ENCODE measurements at regions not wholly inside any gene's neighbourhood (a gene's known extent, or its start where the extent isn't known, plus 50 kb on each side); places are given as distances from the start of the nearest gene placed in this dataset.

- DNase-seq (ENCODE audit: low spot score), result no peak
- in situ Hi-C loops (cut with MboI; ENCODE audit: low pct_unique_long_range_greater_than_20kb, low sequenced_read_pairs, unreplicated experiment), result loop anchor here (10.0 to 25.0 kb wide), 2 partner anchors 689 to 822 kb away; no protein-coding TSS in a partner anchor
- TF ChIP-seq, protein P1, sequence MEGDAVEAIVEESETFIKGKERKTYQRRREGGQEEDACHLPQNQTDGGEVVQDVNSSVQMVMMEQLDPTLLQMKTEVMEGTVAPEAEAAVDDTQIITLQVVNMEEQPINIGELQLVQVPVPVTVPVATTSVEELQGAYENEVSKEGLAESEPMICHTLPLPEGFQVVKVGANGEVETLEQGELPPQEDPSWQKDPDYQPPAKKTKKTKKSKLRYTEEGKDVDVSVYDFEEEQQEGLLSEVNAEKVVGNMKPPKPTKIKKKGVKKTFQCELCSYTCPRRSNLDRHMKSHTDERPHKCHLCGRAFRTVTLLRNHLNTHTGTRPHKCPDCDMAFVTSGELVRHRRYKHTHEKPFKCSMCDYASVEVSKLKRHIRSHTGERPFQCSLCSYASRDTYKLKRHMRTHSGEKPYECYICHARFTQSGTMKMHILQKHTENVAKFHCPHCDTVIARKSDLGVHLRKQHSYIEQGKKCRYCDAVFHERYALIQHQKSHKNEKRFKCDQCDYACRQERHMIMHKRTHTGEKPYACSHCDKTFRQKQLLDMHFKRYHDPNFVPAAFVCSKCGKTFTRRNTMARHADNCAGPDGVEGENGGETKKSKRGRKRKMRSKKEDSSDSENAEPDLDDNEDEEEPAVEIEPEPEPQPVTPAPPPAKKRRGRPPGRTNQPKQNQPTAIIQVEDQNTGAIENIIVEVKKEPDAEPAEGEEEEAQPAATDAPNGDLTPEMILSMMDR (IDR thresholded peaks at IDR 0.05; ENCODE audit: extremely low read depth, insufficient read depth, missing control alignments), result no peak
These were observed 92.6 kb upstream of the MVB12B start for GRCh38 chr9:126233913-126234525.

DNA sequence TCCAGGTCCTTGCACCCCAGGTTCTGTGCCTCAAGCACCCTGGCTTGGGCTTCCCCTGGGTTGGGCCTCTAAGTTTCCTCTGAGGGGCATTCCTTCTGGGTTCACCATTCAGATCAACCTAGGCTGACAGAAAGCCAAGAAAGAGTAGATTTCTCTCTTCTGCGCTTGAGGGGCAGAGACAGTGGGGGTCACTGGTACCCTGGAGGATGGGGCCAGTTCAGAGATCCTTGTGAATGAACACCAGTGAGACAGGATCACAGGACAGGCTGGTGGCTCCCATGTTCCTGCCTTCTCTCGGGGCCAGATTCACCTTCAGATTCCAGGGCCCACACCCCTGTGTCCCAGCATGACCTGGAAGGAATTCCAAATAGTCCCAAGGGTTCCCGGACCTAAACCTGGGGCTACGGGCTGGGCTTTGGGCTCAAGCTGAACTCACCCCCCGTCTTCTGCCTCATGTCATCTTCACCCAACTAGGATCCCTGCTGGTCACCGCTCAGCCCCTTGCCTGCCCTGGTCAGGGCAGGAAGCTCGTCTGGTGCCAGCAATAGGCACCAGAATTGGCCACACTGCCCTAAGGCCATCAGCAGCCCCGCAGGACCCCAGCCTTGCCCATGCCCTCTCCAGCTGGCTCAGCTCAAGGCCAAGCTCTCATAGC is 91.8 kb upstream of the MVB12B start:
- in situ Hi-C loops (cut with MboI; ENCODE audit: low pct_unique_long_range_greater_than_20kb, low sequenced_read_pairs, unreplicated experiment), result loop anchor here (10.0 to 25.0 kb wide), 2 partner anchors 690 to 823 kb away; no protein-coding TSS in a partner anchor
- TF ChIP-seq, protein P1 (IDR thresholded peaks at IDR 0.05; ENCODE audit: extremely low read depth, insufficient read depth, missing control alignments), result no peak
- no peak for DNase-seq (ENCODE audit: low spot score)

- TF ChIP-seq, protein P1 (IDR thresholded peaks at IDR 0.05; ENCODE audit: extremely low read depth, insufficient read depth, missing control alignments), result no peak
- DNase-seq (ENCODE audit: low spot score), result peak; percentile 3
- in situ Hi-C loops (cut with MboI; ENCODE audit: low pct_unique_long_range_greater_than_20kb, low sequenced_read_pairs, unreplicated experiment), result loop anchor here (10.0 to 25.0 kb wide), 2 partner anchors 691 to 823 kb away; no protein-coding TSS in a partner anchor
These were observed 91.0 kb upstream of the MVB12B start for GRCh38 chr9:126235336-126236243.

DNA sequence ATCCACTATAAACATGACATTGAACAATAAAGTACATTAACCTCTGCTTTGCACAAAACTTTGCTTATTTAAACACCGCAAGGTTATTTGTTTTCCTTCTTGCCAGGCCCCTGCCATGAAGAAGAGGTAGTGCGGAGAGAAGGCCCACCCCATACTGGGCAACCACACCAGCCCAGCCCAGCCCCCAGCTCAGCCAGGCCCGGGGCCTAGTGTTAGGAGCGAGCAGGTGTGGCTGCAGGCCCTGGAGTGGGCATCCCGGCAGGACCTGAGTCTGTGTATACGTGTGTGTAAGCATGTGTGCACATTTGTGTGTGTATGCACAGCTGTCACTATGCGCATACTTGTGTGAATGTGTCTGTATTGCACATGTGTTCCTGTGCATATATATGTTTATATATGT is 90.4 kb upstream of the MVB12B start:
- in situ Hi-C loops (cut with MboI; ENCODE audit: low pct_unique_long_range_greater_than_20kb, low sequenced_read_pairs, unreplicated experiment), result loop anchor here (10.0 to 25.0 kb wide), 2 partner anchors 691 to 824 kb away; no protein-coding TSS in a partner anchor
- TF ChIP-seq, protein P1 (IDR thresholded peaks at IDR 0.05; ENCODE audit: extremely low read depth, insufficient read depth, missing control alignments), result no peak
- DNase-seq (ENCODE audit: low spot score), result peak; percentile 11

DNA sequence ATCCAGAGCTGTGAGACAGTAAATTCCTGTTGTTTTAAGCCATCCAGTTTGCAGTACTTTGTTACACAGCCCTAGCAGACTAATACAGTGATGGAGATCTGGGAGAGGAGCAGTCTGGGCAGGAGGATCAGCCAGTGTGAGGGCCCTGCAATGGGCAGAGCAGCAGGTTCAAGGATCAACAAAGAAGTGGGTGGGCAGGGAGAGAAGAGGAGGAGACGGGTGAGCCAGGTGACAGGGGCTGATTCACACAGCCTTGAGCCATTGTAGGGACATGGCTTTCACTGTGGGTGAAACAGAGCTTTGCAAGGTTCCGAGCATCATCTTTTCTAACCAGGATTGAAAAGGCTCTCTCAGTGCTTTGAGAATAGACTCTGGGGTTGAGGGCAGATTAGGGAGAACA is 88.2 kb upstream of the MVB12B start:
- in situ Hi-C loops (cut with MboI; ENCODE audit: low pct_unique_long_range_greater_than_20kb, low sequenced_read_pairs, unreplicated experiment), result loop anchor here (10.0 to 25.0 kb wide), 2 partner anchors 694 to 826 kb away; no protein-coding TSS in a partner anchor
- TF ChIP-seq, protein P1 (IDR thresholded peaks at IDR 0.05; ENCODE audit: extremely low read depth, insufficient read depth, missing control alignments), result no peak
- no peak for DNase-seq (ENCODE audit: low spot score)

- no peak for DNase-seq (ENCODE audit: low spot score)
- in situ Hi-C loops (cut with MboI; ENCODE audit: low pct_unique_long_range_greater_than_20kb, low sequenced_read_pairs, unreplicated experiment), result loop anchor here (10.0 to 25.0 kb wide), 2 partner anchors 695 to 827 kb away; no protein-coding TSS in a partner anchor
- TF ChIP-seq, protein P1 (IDR thresholded peaks at IDR 0.05; ENCODE audit: extremely low read depth, insufficient read depth, missing control alignments), result no peak
These were observed 87.1 kb upstream of the MVB12B start for GRCh38 chr9:126239515-126239914.
